ENCODE measurements at regions not wholly inside any gene's neighbourhood (a gene's known extent, or its start where the extent isn't known, plus 50 kb on each side); places are given as distances from the start of the nearest gene placed in this dataset.

GRCh38 chr4:56272003-56272402 is 115.3 kb downstream of the AASDH start:
- no peaks in the 10 kb centered on the region for H3K4me1 Mint-ChIP-seq
- no peak overlapping the region for H3K4me3 Mint-ChIP-seq
- no peak for DNase-seq
- no peaks in the 10 kb centered on the region for H3K36me3 ChIP-seq (replicated peaks in 1 of 2; ENCODE audit: control insufficient read depth in 1 of 2, insufficient read depth in 2 of 2, low read length in 2 of 2)
- H3K36me3 Mint-ChIP-seq = no peaks in the 10 kb centered on the region
- H3K27ac ChIP-seq (ENCODE audit: low read depth in 1 of 2, low read length in 2 of 2) = no peak overlapping the region
- intact Hi-C loops (cut with micrococcal nuclease) = no loop called here
- H3K27me3 ChIP-seq (ENCODE audit: control insufficient read depth in 2 of 2, insufficient read depth in 2 of 2, low read length in 2 of 2) = no peaks in the 10 kb centered on the region
- no peak overlapping the region for H2AFZ ChIP-seq (ENCODE audit: insufficient read depth, low read depth, low read length, poor library complexity, severe bottlenecking)
- H3K4me1 ChIP-seq (ENCODE audit: control insufficient read depth in 1 of 2, insufficient read depth in 2 of 2, low read length in 2 of 2) = no peaks in the 10 kb centered on the region
- H3K27me3 Mint-ChIP-seq (ENCODE audit: low read depth in 3 of 3) = no peaks in the 10 kb centered on the region
- no peak overlapping the region for H3K27ac Mint-ChIP-seq
- H3K9me3 ChIP-seq (replicated peaks in 1 of 2; ENCODE audit: control insufficient read depth in 1 of 2, insufficient read depth in 1 of 2, low read length in 2 of 2) = peaks cover 0 to 5% of the 10 kb centered on the region in 2 donors
- H3K9ac ChIP-seq (ENCODE audit: insufficient read depth, low read length, poor library complexity, severe bottlenecking) = no peak overlapping the region
- no peak for TF ChIP-seq CTCF (IDR thresholded peaks at IDR 0.05)
- H3K4me3 ChIP-seq (replicated peaks in 1 of 3; ENCODE audit: low read depth in 2 of 3, low read length in 3 of 3) = no peak overlapping the region
- H4K20me1 ChIP-seq (ENCODE audit: insufficient read depth, low read length) = no peaks in the 10 kb centered on the region
- peaks cover 0 to 9% (median 3%) of the 10 kb centered on the region in 7 donors for H3K9me3 Mint-ChIP-seq
- WGBS (ENCODE audit: insufficient coverage) = 97% methylated on average over 10 of the region's 11 CpGs
- no peaks in the 10 kb centered on the region for H3K79me2 ChIP-seq (ENCODE audit: insufficient read depth, low read length)
- H3K4me2 ChIP-seq (replicated peaks; ENCODE audit: extremely low read depth, low read length, poor library complexity, severe bottlenecking) = no peak overlapping the region

GRCh38 chr4:56271131-56271530 is 116.2 kb downstream of the AASDH start:
- Histone ChIP-seq H3K4me2 (replicated peaks; ENCODE audit: extremely low read depth, low read length, poor library complexity, severe bottlenecking) (no peak overlapping the region), H4K20me1 (ENCODE audit: insufficient read depth, low read length) (no peaks in the 10 kb centered on the region), H3K27ac (ENCODE audit: low read depth in 1 of 2, low read length in 2 of 2) (no peak overlapping the region), H2AFZ (ENCODE audit: insufficient read depth, low read depth, low read length, poor library complexity, severe bottlenecking) (no peak overlapping the region), H3K9ac (ENCODE audit: insufficient read depth, low read length, poor library complexity, severe bottlenecking) (no peak overlapping the region), H3K9me3 (replicated peaks in 1 of 2; ENCODE audit: control insufficient read depth in 1 of 2, insufficient read depth in 1 of 2, low read length in 2 of 2) (no peaks in the 10 kb centered on the region), H3K27me3 (ENCODE audit: control insufficient read depth in 2 of 2, insufficient read depth in 2 of 2, low read length in 2 of 2) (no peaks in the 10 kb centered on the region), H3K36me3 (replicated peaks in 1 of 2; ENCODE audit: control insufficient read depth in 1 of 2, insufficient read depth in 2 of 2, low read length in 2 of 2) (no peaks in the 10 kb centered on the region), H3K4me3 (replicated peaks in 1 of 3; ENCODE audit: low read depth in 2 of 3, low read length in 3 of 3) (no peak overlapping the region), H3K79me2 (ENCODE audit: insufficient read depth, low read length) (no peaks in the 10 kb centered on the region), H3K4me1 (ENCODE audit: control insufficient read depth in 1 of 2, insufficient read depth in 2 of 2, low read length in 2 of 2) (no peaks in the 10 kb centered on the region)
- no peak overlapping the region for H3K4me3 Mint-ChIP-seq
- peaks cover 0 to 4% (median 0%) of the 10 kb centered on the region in 7 donors for H3K9me3 Mint-ChIP-seq
- H3K27ac Mint-ChIP-seq = no peak overlapping the region
- no peaks in the 10 kb centered on the region for H3K27me3 Mint-ChIP-seq (ENCODE audit: low read depth in 3 of 3)
- H3K4me1 Mint-ChIP-seq = no peaks in the 10 kb centered on the region
- TF ChIP-seq CTCF (IDR thresholded peaks at IDR 0.05) = no peak
- intact Hi-C loops (cut with micrococcal nuclease) = no loop called here
- no peak for DNase-seq
- WGBS (ENCODE audit: insufficient coverage) = no CpG with 5 or more reads among the region's 2 CpGs
- no peaks in the 10 kb centered on the region for H3K36me3 Mint-ChIP-seq
